HG02678 (cell line): ENCODE measurements at regions not wholly inside any gene's neighbourhood (a gene's known extent, or its start where the extent isn't known, plus 50 kb on each side); places are given as distances from the start of the nearest gene placed in this dataset.

Source experiments
- ATAC-seq: cut with Tn5 transposase; IDR thresholded peaks from one replicate; pipeline ENCODE4 v1.9.1; 2021; ENCODE audit warnings: mild to moderate bottlenecking, moderate library complexity; ENCODE audit not compliant: unreplicated experiment

GRCh38 chrX:137401092-137401491 lies 164.8 kb upstream of the ZIC3 start:
- ATAC-seq = no peak

- no peak for ATAC-seq
These were observed 178.3 kb upstream of the ZIC3 start for GRCh38 chrX:137387646-137388045.

GRCh38 chrX:137366018-137366633 lies 199.8 kb upstream of the ZIC3 start:
- ATAC-seq = no peak

- ATAC-seq = no peak
These were observed 202.4 kb upstream of the ZIC3 start for GRCh38 chrX:137363559-137363958.

GRCh38 chrX:137362583-137362982 lies 203.3 kb upstream of the ZIC3 start:
- ATAC-seq = no peak

- no peak for ATAC-seq
These were observed 211.1 kb upstream of the ZIC3 start for GRCh38 chrX:137354851-137355250.

- no peak for ATAC-seq
These were observed 212.5 kb upstream of the ZIC3 start for GRCh38 chrX:137353404-137353803.

GRCh38 chrX:137352101-137352660 lies 213.7 kb upstream of the ZIC3 start:
- no peak for ATAC-seq

GRCh38 chrX:137342969-137343368 lies 223.0 kb upstream of the ZIC3 start:
- ATAC-seq = no peak

- no peak for ATAC-seq
These were observed 252.3 kb upstream of the ZIC3 start for GRCh38 chrX:137313627-137314026.

GRCh38 chrX:137305404-137305803 lies 260.5 kb upstream of the ZIC3 start:
- no peak for ATAC-seq

- no peak for ATAC-seq
These were observed 263.4 kb upstream of the GPR101 start for GRCh38 chrX:137297167-137297566.

GRCh38 chrX:137290011-137290410 lies 256.2 kb upstream of the GPR101 start:
- no peak for ATAC-seq

GRCh38 chrX:137287191-137287590 lies 253.4 kb upstream of the GPR101 start:
- no peak for ATAC-seq

- no peak for ATAC-seq
These were observed 252.6 kb upstream of the GPR101 start for GRCh38 chrX:137286423-137286822.

- no peak for ATAC-seq
These were observed 245.0 kb upstream of the GPR101 start for GRCh38 chrX:137278825-137279224.

GRCh38 chrX:137263374-137263773 lies 229.6 kb upstream of the GPR101 start:
- no peak for ATAC-seq

- ATAC-seq = no peak
These were observed 211.4 kb upstream of the GPR101 start for GRCh38 chrX:137245183-137245582.

- no peak for ATAC-seq
These were observed 203.0 kb upstream of the GPR101 start for GRCh38 chrX:137236837-137237236.

- no peak for ATAC-seq
These were observed 201.0 kb upstream of the GPR101 start for GRCh38 chrX:137234651-137235402.

- ATAC-seq = no peak
These were observed 199.7 kb upstream of the GPR101 start for GRCh38 chrX:137233478-137233877.

GRCh38 chrX:137227151-137227550 lies 193.4 kb upstream of the GPR101 start:
- no peak for ATAC-seq
